OCI-LY1 (cell line): ENCODE measurements at regions not wholly inside any gene's neighbourhood (a gene's known extent, or its start where the extent isn't known, plus 50 kb on each side); places are given as distances from the start of the nearest gene placed in this dataset.

Source experiments
- H2AFZ ChIP-seq: fragments of 200-600 bp; sonication (generic), shearing (Covaris generic); 2 replicates; pipeline ENCODE4 v1.6.0; 2014; ENCODE audit warnings: antibody characterized with exemption, mild to moderate bottlenecking, low read length
- H3F3A ChIP-seq: fragments of 200-600 bp; sonication (generic), shearing (Covaris generic); 2 replicates; pipeline ENCODE4 v1.6.0; 2014; ENCODE audit warnings: mild to moderate bottlenecking, antibody characterized with exemption, low read length, moderate library complexity; ENCODE audit not compliant: insufficient read depth
- H3K27ac ChIP-seq: fragments of 200-600 bp; sonication (generic); 2 replicates; pipeline ENCODE4 v1.5.1; 2014; ENCODE audit warnings: low read length, mixed run types, mild to moderate bottlenecking, low read depth; ENCODE audit not compliant: poor library complexity, severe bottlenecking
- H3K27me3 ChIP-seq: fragments of 200-600 bp; sonication (generic); 2 replicates; pipeline ENCODE4 v1.6.0; 2014; ENCODE audit warnings: antibody characterized with exemption, mild to moderate bottlenecking, low read length, moderate library complexity; ENCODE audit not compliant: insufficient read depth
- H3K36me3 ChIP-seq: fragments of 200-600 bp; sonication (generic); 2 replicates; pipeline ENCODE4 v1.6.1; 2014; ENCODE audit warnings: mild to moderate bottlenecking, antibody characterized with exemption, low read length, moderate library complexity, mixed read lengths; ENCODE audit not compliant: insufficient read depth
- H3K4me1 ChIP-seq: fragments of 200-600 bp; sonication (generic); 2 replicates; pipeline ENCODE4 v1.5.1; 2014; ENCODE audit warnings: mild to moderate bottlenecking, low read length, moderate library complexity; ENCODE audit not compliant: insufficient read depth, severe bottlenecking
- H3K4me2 ChIP-seq: fragments of 200-600 bp; sonication (generic), shearing (Covaris generic); 2 replicates; pipeline ENCODE4 v1.6.1; 2014; ENCODE audit warnings: low read length
- H3K4me3 ChIP-seq: fragments of 200-600 bp; sonication (generic); 2 replicates; pipeline ENCODE4 v1.5.1; 2014; ENCODE audit warnings: low read length, low read depth, mild to moderate bottlenecking, mixed read lengths; ENCODE audit not compliant: poor library complexity, severe bottlenecking
- H3K79me2 ChIP-seq: fragments of 200-600 bp; shearing (Covaris generic); 2 replicates; pipeline ENCODE4 v1.6.1; 2016; ENCODE audit warnings: mixed run types, low read length, mixed read lengths; ENCODE audit not compliant: insufficient read depth
- H3K9ac ChIP-seq: fragments of 200-600 bp; sonication (generic), shearing (Covaris generic); 2 replicates; pipeline ENCODE4 v1.6.1; 2014; ENCODE audit warnings: mild to moderate bottlenecking, low read length, mixed read lengths
- H3K9me2 ChIP-seq: fragments of 200-600 bp; sonication (generic), shearing (Covaris generic); 2 replicates; pipeline ENCODE4 v1.6.1; 2014; ENCODE audit warnings: low read depth, mild to moderate bottlenecking, low read length, mixed read lengths
- H3K9me3 ChIP-seq: fragments of 200-600 bp; shearing (Covaris generic); 2 replicates; pipeline ENCODE4 v1.6.1; 2014; ENCODE audit warnings: low read length, mixed read lengths
- H4K20me1 ChIP-seq: fragments of 200-600 bp; sonication (generic), shearing (Covaris generic); 2 replicates; pipeline ENCODE4 v1.6.0; 2016; ENCODE audit warnings: mild to moderate bottlenecking, low read length; ENCODE audit not compliant: insufficient read depth
- CTCF ChIP-seq: fragments of 200-600 bp; sonication (generic), shearing (Covaris generic); IDR thresholded peaks from 2 replicates; pipeline ENCODE4 v1.5.1; 2017; ENCODE audit warnings: mild to moderate bottlenecking, antibody characterized with exemption, low read length, moderate library complexity, mixed read lengths
- EZH2 ChIP-seq: fragments of 200-600 bp; sonication (generic), shearing (Covaris generic); IDR thresholded peaks from 2 replicates; pipeline ENCODE4 v1.8.0; 2017; ENCODE audit warnings: borderline replicate concordance, mixed run types, mild to moderate bottlenecking, antibody characterized with exemption, low read length, moderate library complexity, mixed read lengths

GRCh38 chr10:89952325-89952724 lies 250.9 kb downstream of the KIF20B start:
- Histone ChIP-seq H3F3A (no peaks in the 10 kb centered on the region), H3K9me3 (no peaks in the 10 kb centered on the region), H4K20me1 (no peaks in the 10 kb centered on the region), H3K36me3 (no peaks in the 10 kb centered on the region), H3K27me3 (no peaks in the 10 kb centered on the region), H3K79me2 (no peaks in the 10 kb centered on the region), H3K4me2 (no peak overlapping the region), H3K9ac (no peak overlapping the region), H3K4me1 (no peaks in the 10 kb centered on the region), H3K4me3 (no peak overlapping the region), H3K27ac (no peak overlapping the region), H3K9me2 (no peaks in the 10 kb centered on the region), H2AFZ (no peak overlapping the region)
- no peak for TF ChIP-seq EZH2
- TF ChIP-seq CTCF, result no peak

- no peak overlapping the region for H3K9ac ChIP-seq
- no peaks in the 10 kb centered on the region for H3K36me3 ChIP-seq
- H3K27me3 ChIP-seq, result no peaks in the 10 kb centered on the region
- H3K79me2 ChIP-seq, result no peaks in the 10 kb centered on the region
- no peaks in the 10 kb centered on the region for H4K20me1 ChIP-seq
- no peak overlapping the region for H3K4me3 ChIP-seq
- no peak overlapping the region for H2AFZ ChIP-seq
- no peaks in the 10 kb centered on the region for H3K4me1 ChIP-seq
- H3K4me2 ChIP-seq, result no peak overlapping the region
- H3K9me2 ChIP-seq, result no peaks in the 10 kb centered on the region
- no peak overlapping the region for H3K27ac ChIP-seq
- no peaks in the 10 kb centered on the region for H3K9me3 ChIP-seq
- TF ChIP-seq CTCF (no peak), EZH2 (no peak)
- H3F3A ChIP-seq, result no peaks in the 10 kb centered on the region
Measured at GRCh38 chr10:89952751-89953150, 251.4 kb downstream of the KIF20B start.

GRCh38 chr10:89954061-89954460 lies 252.7 kb downstream of the KIF20B start:
- H3K4me1 ChIP-seq, result no peaks in the 10 kb centered on the region
- H3K9me3 ChIP-seq, result no peaks in the 10 kb centered on the region
- no peaks in the 10 kb centered on the region for H3K79me2 ChIP-seq
- no peak for TF ChIP-seq EZH2
- TF ChIP-seq CTCF, result no peak
- no peak overlapping the region for H3K4me3 ChIP-seq
- H3K36me3 ChIP-seq, result no peaks in the 10 kb centered on the region
- no peak overlapping the region for H3K27ac ChIP-seq
- no peaks in the 10 kb centered on the region for H4K20me1 ChIP-seq
- H3F3A ChIP-seq, result no peaks in the 10 kb centered on the region
- H3K9me2 ChIP-seq, result no peaks in the 10 kb centered on the region
- no peak overlapping the region for H3K9ac ChIP-seq
- H3K27me3 ChIP-seq, result no peaks in the 10 kb centered on the region
- H3K4me2 ChIP-seq, result no peak overlapping the region
- H2AFZ ChIP-seq, result no peak overlapping the region
